22Rv1 (cell line): ENCODE measurements at regions not wholly inside any gene's neighbourhood (a gene's known extent, or its start where the extent isn't known, plus 50 kb on each side); places are given as distances from the start of the nearest gene placed in this dataset.
"Not testable (repeated sequence)": the region's sequence is repeated elsewhere in the genome, so short reads cannot be mapped to it uniquely, and the experiment has no call there.

Experiments
- H3K27ac ChIP-seq: fragments of 450-650 bp; 2 replicates; pipeline ENCODE4 v1.5.1; 2017
- CTCF ChIP-seq: fragments of 450-650 bp; IDR thresholded peaks from 2 replicates; pipeline ENCODE4 v1.5.1; 2017; ENCODE audit warnings: mild to moderate bottlenecking
- ZFX ChIP-seq: fragments of 450-650 bp; IDR thresholded peaks from 2 replicates; pipeline ENCODE4 v1.6.1; 2017; ENCODE audit warnings: antibody characterized with exemption, borderline replicate concordance

GRCh38 chr4:1548827-1549637, 135.1 kb downstream of the FAM53A start:
- H3K27ac ChIP-seq = not testable (repeated sequence)
- peak; percentile 94 for TF ChIP-seq CTCF

DNA sequence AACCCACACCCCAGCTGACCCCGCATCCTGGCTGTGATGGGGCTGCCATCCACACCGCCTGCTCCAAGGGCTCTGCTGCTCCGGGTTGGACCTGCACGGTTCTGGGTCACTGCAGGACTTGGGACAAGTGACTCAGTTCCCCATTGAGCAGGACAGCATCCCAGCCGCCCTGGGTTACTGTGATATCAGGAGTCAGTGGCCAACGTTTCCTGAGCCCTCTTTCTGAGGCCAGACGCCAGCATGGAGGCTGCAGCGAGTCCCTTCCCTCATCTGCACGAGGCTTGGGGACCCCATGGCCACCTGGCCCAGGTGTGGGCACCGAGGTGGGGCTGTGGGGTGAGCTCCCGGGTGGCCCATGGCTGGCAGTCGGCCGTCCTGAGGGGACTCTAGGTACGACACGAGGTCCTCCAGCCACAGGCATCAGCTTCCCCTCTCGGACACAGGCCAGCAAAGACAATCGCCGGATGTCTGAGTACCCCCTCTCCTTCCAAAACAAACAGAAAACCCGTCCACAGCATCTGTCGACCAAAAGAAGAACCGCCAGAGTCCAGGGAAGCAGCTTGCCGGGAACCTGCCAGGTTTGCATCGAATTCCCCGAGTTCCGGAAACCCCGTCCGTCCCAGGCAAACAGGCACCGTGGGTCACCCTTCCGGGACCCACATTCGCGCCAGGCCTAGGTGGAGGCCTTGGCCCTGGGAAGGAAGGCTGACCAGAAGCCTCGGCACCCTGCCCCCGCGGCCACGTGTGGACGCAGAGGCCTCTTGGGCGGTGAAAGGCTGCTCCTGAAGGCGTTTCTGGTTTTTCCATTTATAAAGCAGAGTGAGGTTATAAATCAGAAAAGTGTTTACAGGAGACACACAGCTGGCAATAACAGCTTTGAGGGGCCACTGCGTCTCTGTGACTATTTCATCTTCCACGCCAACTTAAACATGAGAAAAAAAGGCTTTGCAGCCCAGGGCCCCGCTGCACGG, 136.0 kb downstream of the FAM53A start:
- no peak overlapping the region for H3K27ac ChIP-seq
- TF ChIP-seq CTCF = no peak
- TF ChIP-seq ZFX = no peak

DNA sequence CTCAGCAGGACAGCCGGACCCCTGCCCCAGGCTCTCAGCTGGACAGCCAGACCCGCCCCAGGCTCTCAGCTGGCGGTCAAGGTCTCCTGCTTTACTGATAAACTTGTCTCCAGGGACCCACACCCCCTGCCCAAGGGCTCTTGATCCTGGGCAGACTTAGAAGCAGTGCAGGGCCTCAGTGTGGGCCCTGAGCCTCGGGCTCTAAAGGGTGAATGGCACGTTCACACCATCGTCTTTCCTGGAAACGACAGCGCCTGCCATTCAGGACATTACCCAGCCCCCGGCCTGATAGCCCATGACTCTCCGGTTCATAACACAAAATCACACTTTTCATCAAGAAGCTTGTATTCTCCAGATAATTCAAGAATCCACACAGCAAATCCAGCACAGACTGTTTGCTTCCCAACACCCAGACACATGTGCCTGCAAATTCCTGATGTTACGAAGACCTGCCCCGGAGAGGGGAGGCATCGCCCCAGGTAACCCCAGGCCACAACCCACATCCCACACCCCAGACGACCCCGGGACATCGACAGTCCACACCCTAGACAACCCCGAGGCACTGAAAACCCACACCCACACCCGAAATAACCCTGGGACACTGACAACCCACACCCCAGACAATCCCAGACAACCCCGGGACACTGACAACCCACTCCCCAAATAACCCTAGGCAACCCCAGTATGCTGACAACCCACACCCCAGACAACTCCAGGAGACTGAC, 136.8 kb downstream of the FAM53A start:
- TF ChIP-seq CTCF (no peak), ZFX (no peak)
- no peak overlapping the region for H3K27ac ChIP-seq

GRCh38 chr4:1544861-1545281, 138.6 kb upstream of the NKX1-1 start:
- TF ChIP-seq ZFX (no peak), CTCF (no peak)

DNA sequence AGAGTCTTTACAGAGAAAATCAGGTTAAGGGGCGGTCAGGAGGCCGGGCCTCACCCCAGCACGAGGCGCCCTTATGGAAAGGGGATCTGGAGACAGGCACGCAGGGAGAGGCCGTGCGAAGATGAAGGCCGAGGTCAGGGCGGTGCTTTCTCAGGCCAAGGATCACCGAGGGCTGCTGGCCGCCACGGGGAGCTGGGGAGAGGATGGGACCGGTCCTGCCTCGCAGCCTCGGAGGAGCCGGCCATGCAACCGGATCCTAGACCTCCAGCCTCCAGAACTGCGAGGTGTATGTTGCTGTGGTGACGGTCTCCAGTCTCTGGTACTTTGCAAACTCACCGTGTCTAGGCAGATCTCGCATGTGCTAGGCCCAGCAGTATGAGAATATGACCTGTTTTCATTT, 138.2 kb upstream of the NKX1-1 start:
- not testable (repeated sequence) for H3K27ac ChIP-seq

More at GRCh38 chr4:1544861-1545281, 138.6 kb upstream of the NKX1-1 start:
- no peak overlapping the region for H3K27ac ChIP-seq

DNA sequence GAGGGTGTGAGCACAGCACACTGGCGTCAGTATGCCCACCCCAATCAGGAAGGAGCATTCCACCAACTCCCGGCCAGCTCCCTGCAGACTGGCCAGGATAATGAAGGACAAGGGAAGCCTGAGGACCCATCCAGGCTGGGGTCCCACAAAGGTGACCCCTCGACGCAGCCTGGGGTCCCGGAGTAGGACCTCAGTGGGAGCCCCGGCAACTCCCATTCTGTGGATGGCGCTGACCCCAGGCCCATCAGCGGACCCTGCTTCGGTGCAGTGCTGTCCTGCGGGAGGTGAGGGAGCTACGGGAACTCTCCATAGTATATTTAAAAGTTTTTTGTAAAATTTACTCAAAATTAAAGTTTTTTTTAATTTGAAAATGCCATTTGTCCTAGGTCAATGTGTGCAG, 137.7 kb upstream of the NKX1-1 start:
- H3K27ac ChIP-seq = no peak overlapping the region
- no peak for TF ChIP-seq CTCF
- no peak for TF ChIP-seq ZFX

DNA sequence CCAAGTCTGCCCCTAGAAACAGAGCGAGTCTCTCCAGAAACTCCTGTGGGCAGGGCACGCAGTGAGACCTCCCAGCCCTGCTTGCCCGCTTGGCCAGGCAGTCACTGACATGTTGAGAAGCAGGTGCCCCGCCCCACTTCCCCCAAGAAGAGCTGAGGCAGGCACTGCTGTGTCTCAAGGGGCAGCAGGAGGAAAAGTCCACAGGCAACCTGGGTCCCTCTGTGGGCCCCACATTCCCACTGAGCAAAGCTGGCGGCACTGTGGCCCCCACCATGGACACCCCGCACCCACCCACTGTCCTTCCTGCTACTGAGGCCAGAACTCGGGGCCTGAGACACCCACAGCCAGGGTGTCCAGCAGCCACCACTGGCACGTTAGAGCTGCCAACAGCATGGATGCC, 137.3 kb upstream of the NKX1-1 start:
- H3K27ac ChIP-seq = no peak overlapping the region
- TF ChIP-seq CTCF = no peak
- no peak for TF ChIP-seq ZFX
